Activated T-helper 2 cell treated with anti-CD3 and anti-CD28 coated beads, Interferon-gamma antibody, Interleukin-2, Interleukin-4, amounts not matched to agents 10 μg/mL and 5 μg/mL and 100 μg/mL, durations not matched to agents 14 hours and 24 hours and 36 hours (primary cell): ENCODE measurements at regions not wholly inside any gene's neighbourhood (a gene's known extent, or its start where the extent isn't known, plus 50 kb on each side); places are given as distances from the start of the nearest gene placed in this dataset.

Experiments
- DNase-seq: peaks from one replicate; pipeline ENCODE4 v3.0.0; 2021; ENCODE audit warnings: low spot score
- H3K27ac Mint-ChIP-seq: one replicate; pipeline ENCODE4 v1.8.0; 2021; ENCODE audit warnings: mixed read lengths
- H3K27me3 Mint-ChIP-seq: one replicate; pipeline ENCODE4 v1.8.0; 2021; ENCODE audit warnings: low read depth, mixed read lengths
- H3K36me3 Mint-ChIP-seq: one replicate; pipeline ENCODE4 v1.8.0; 2021; ENCODE audit warnings: low read depth, mixed read lengths
- H3K4me1 Mint-ChIP-seq: one replicate; pipeline ENCODE4 v1.8.0; 2021; ENCODE audit warnings: low read depth, mixed read lengths
- H3K4me3 Mint-ChIP-seq: one replicate; pipeline ENCODE4 v1.8.0; 2021; ENCODE audit warnings: low read depth, mild to moderate bottlenecking, moderate library complexity, mixed read lengths
- H3K9me3 Mint-ChIP-seq: one replicate; pipeline ENCODE4 v1.8.0; 2021; ENCODE audit warnings: mixed read lengths
- intact Hi-C: fragments of 100-400 bp; cut with micrococcal nuclease; formaldehyde crosslinking; loops from one replicate; pipeline ENCODE4 v1.15.1; 2023

DNA sequence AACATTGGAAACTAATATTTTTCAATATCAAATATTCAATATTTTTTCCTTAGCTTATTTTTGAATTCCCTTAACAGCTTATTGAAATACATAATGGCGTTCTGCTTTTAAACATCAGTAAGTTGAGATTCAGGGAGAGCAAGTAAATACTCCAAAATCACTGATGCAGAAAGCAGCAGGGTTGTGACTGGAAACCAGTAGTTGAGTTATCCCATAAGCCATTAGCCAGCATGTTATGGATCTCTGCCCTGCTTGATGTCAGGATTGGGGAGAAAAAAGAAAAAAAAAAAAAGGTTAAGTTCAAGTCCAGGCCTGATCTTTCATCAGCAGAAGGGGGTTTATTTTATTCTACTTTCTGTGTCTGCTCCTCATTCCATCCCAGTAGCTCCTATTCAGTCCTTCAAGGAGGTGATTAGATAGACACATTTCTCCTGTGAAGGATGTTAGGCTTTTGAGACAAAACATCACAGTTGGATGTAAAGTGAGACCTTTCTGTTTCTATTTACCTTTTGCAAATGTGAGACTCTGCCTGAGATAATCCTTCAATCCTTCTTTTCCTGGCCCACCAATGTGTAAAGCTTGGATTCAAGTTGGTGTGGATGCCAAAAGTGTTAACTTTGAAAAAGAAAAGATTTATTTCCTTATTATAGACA is 110.9 kb upstream of the HDAC9 start:
- intact Hi-C loops = no loop called here
- DNase-seq = no peak
- Mint-ChIP-seq H3K9me3 (no peaks in the 10 kb centered on the region), H3K36me3 (no peaks in the 10 kb centered on the region), H3K4me1 (no peaks in the 10 kb centered on the region), H3K4me3 (no peak overlapping the region), H3K27me3 (no peaks in the 10 kb centered on the region), H3K27ac (no peak overlapping the region)

DNA sequence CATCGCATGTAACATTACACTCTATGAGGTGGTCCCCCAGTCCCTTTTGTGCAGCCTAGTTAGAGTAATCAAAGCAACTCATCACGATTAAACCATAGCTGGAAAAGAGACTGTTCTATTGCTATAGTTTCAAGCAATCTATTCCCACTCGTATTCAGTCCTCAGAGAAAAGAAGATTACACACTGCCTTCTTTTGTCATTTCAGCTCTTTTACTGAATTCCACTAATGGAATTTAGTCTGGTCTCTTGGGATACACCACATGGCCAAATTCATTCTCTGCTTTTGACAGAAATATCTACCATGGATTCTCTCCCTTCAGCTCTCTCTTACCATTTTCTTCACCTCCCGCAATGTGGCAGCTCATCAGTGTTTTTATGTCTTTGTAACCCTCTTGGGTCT is 108.9 kb upstream of the HDAC9 start:
- no peaks in the 10 kb centered on the region for H3K27me3 Mint-ChIP-seq
- no peaks in the 10 kb centered on the region for H3K4me1 Mint-ChIP-seq
- H3K27ac Mint-ChIP-seq = no peak overlapping the region

DNA sequence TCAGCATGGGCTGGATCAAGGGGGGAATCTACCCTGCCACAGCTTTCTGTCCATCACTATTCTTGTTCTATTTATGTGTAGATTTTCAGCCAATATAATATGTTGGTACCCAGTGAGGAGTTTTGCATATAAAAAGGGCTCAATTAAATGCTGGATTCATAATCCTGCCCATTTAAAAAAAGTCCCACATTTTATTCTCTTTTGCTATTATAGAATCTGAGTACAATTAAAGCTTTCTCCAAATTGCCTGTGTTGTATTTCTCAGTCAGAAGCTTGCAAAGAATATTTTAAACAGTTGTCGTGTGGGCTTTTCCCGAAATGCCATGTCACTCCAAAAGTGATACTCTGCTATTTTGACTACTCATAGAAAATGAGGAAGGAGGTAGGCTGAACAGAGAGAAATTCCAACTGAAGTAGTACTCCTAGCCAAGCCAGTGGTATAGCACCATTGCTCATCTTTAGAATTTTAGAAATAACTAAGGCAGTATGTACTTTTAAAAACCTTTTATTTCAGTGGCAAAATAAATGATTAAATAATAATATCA is 108.3 kb upstream of the HDAC9 start:
- Mint-ChIP-seq H3K4me3 (no peak overlapping the region), H3K4me1 (no peaks in the 10 kb centered on the region), H3K36me3 (no peaks in the 10 kb centered on the region), H3K27me3 (no peaks in the 10 kb centered on the region), H3K27ac (no peak overlapping the region), H3K9me3 (no peaks in the 10 kb centered on the region)
- intact Hi-C loops = no loop called here
- DNase-seq = no peak

More for the DNA sequence above, 108.9 kb upstream of the HDAC9 start:
- Mint-ChIP-seq H3K9me3 (no peaks in the 10 kb centered on the region), H3K4me3 (no peak overlapping the region), H3K36me3 (no peaks in the 10 kb centered on the region)
- intact Hi-C loops = no loop called here
- no peak for DNase-seq

DNA sequence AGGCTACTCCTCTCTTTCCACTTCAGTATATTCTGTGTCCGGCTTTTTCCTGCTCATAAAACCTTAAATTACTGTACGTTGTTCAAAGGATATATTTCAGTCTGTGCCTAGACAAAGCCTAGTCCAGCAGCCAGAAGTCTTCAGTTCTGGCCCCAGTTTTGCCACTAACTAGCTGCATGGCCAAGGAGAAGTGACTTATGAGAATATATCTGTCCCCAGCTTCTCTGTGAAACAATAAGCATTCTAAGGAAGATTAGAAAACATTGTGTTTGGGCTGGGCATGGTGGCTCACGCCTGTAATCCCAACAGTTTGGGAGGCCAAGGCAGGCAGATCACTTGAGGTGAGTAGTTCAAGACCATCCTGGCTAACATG is 105.0 kb upstream of the HDAC9 start:
- Mint-ChIP-seq H3K27me3 (no peaks in the 10 kb centered on the region), H3K4me1 (no peaks in the 10 kb centered on the region), H3K27ac (no peak overlapping the region), H3K9me3 (no peaks in the 10 kb centered on the region), H3K36me3 (no peaks in the 10 kb centered on the region), H3K4me3 (no peak overlapping the region)
- intact Hi-C loops = no loop called here
- no peak for DNase-seq

DNA sequence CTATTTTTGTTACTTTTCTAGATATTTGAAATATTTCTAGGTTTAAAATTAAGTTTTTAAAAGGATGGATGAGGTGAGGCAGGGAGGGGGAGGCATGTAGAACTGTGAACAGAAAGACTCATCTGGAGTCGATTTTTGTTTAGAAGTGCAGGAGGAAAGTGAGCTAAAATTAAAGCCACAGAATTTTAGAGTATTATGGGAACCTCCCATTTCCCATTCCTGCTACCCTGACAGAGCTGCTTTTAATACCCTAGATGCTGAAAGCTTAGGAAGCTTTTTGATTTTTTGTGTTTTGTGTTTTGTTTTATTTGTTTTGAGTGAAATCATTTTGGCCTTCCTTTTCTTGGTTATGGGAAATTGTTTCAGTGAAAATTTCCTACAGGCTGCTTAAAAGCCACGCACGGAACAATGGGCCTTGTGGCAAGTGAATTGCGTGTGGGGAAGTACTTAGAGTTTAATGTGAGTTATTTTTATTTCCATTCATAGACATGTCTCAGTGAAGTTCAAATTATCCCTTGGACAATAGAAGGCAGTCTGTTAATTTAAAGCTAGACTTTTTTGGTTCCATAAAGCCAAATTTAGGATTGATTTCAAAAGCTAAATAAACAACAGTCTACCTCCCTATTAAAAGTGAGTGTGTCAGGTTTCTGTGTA is 102.0 kb upstream of the HDAC9 start:
- Mint-ChIP-seq H3K27ac (no peak overlapping the region), H3K27me3 (no peaks in the 10 kb centered on the region), H3K4me3 (no peak overlapping the region), H3K4me1 (no peaks in the 10 kb centered on the region), H3K9me3 (no peaks in the 10 kb centered on the region), H3K36me3 (no peaks in the 10 kb centered on the region)
- no peak for DNase-seq
- intact Hi-C loops = no loop called here

DNA sequence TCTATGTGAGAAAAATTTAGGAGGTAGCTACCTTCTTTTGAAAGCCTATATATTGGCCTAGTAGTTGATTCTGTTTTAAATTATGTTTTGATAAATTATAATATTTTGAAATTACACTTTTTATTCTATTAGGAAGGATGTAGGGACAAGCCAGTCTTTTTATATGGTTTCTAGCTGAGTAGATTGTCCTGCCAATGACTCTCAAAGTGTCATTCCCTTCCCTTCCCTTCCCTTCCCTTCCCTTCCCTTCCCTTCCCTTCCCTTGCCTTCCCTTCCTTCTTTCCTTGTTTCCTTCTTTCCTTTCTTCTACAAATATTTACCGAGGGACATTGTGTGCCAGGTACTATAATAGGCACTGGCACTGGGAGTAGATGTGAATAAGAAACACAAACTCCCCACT is 99.7 kb upstream of the HDAC9 start:
- Mint-ChIP-seq H3K27me3 (no peaks in the 10 kb centered on the region), H3K27ac (no peak overlapping the region)

DNA sequence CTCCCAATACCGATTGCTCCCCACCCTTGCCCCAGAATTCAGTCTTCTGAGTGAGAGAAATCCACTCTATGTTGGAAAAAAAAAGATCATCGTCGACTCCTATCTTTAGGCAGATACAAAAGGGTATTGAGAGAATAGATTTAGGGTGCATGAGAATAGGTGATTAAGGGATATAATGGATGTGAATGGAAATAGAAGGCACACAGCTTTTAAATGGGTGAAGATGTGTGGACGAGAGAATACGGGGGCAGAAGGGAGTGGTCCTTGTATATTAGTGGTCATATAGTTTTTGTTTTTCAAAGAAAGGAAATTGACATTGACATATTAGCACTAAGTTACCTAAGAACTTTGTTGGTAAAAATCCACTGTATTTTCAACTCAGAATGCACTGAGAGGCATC is 98.6 kb upstream of the HDAC9 start:
- no peaks in the 10 kb centered on the region for H3K27me3 Mint-ChIP-seq
- H3K9me3 Mint-ChIP-seq = no peaks in the 10 kb centered on the region
- H3K36me3 Mint-ChIP-seq = no peaks in the 10 kb centered on the region
- no peak for DNase-seq
- no peak overlapping the region for H3K27ac Mint-ChIP-seq
- intact Hi-C loops = no loop called here
- H3K4me1 Mint-ChIP-seq = no peaks in the 10 kb centered on the region
- H3K4me3 Mint-ChIP-seq = no peak overlapping the region

More for the DNA sequence above, 99.7 kb upstream of the HDAC9 start:
- intact Hi-C loops = no loop called here
- DNase-seq = no peak
- Mint-ChIP-seq H3K4me1 (no peaks in the 10 kb centered on the region), H3K4me3 (no peak overlapping the region), H3K36me3 (no peaks in the 10 kb centered on the region), H3K9me3 (no peaks in the 10 kb centered on the region)

DNA sequence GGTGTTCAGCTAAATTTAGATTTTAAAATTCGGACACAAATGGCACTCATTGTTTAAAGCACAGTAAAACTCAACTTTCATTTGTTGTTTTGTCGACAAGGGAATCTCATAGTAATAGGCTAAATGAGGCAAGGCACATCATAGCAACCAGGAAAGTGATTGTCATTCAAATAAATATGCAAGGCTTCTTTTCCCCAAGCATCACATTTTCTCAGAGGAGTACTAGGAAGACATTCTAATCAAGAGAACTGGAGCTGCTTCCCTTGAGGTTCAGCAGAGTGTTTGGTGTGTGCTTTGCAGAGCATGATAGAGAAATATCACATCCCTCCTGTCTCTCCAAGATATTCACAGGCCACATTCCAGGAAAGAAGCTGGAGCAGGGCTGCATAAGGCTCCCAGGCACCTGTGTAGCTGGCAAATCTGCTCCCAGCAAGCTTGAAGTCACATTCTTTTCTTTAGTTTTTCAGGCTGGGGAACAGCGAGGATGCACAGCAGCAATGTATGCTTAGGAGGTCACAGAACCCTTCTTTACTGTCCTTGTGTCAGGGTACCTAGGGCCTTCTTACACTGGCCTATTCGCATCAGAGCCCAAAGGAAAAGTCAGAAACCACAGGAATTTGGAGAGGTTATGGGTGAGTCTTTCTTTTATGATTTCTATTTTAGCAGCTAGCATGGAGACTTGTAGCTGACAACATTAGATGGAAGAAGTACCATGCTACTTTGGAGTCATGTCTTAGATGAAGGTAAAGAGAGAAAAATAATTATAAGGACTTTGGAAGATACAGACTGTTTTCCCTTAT is 95.9 kb upstream of the HDAC9 start:
- no peak overlapping the region for H3K4me3 Mint-ChIP-seq
- H3K4me1 Mint-ChIP-seq = no peaks in the 10 kb centered on the region
- no peaks in the 10 kb centered on the region for H3K9me3 Mint-ChIP-seq
- no peak for DNase-seq
- no peak overlapping the region for H3K27ac Mint-ChIP-seq
- no peaks in the 10 kb centered on the region for H3K27me3 Mint-ChIP-seq
- no peaks in the 10 kb centered on the region for H3K36me3 Mint-ChIP-seq
- intact Hi-C loops = no loop called here

DNA sequence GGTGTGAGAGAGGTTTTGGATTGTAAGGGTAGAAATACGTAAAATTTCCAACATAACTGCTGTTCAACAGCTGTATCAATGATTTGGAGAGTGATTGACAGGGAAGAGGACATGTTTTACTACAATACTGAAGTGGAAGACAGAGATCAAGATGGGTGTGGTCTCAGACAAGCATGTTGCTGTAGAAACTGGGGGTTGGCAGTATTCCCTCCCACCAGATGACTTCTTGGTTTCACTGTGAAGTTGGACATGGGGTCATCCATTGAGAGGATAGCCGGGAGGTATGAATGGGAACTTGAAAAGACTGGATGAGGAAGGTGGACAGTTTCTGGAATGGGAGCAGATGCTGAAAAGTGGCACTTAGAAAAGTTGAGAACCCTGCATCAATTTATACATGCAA is 95.3 kb upstream of the HDAC9 start:
- H3K36me3 Mint-ChIP-seq = no peaks in the 10 kb centered on the region
- H3K27me3 Mint-ChIP-seq = no peaks in the 10 kb centered on the region
- intact Hi-C loops = no loop called here
- no peaks in the 10 kb centered on the region for H3K4me1 Mint-ChIP-seq
- no peak overlapping the region for H3K4me3 Mint-ChIP-seq
- H3K9me3 Mint-ChIP-seq = no peaks in the 10 kb centered on the region
- no peak overlapping the region for H3K27ac Mint-ChIP-seq
- no peak for DNase-seq

DNA sequence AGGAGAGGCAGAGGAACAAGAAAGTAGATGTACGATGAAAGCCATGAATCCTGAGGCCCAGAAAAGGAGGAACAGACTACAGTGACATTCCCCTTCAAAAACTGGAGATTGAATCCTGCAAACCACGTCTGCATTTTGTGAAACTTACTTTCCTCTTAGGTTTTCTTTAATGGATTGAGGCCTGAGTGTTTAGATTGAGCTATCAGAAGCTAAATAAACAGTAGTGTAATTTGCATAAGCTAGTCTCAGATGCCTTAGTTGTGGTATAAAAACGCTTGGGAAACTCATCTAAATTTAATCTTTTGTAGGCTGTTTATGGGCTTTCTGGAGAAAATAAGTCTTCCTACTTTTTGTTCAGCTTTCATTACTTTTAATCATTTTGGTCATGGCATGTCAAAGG is 94.8 kb upstream of the HDAC9 start:
- no peaks in the 10 kb centered on the region for H3K4me1 Mint-ChIP-seq
- intact Hi-C loops = no loop called here
- no peak for DNase-seq
- no peaks in the 10 kb centered on the region for H3K27me3 Mint-ChIP-seq
- no peak overlapping the region for H3K4me3 Mint-ChIP-seq
- H3K9me3 Mint-ChIP-seq = no peaks in the 10 kb centered on the region
- H3K27ac Mint-ChIP-seq = no peak overlapping the region
- H3K36me3 Mint-ChIP-seq = no peaks in the 10 kb centered on the region

DNA sequence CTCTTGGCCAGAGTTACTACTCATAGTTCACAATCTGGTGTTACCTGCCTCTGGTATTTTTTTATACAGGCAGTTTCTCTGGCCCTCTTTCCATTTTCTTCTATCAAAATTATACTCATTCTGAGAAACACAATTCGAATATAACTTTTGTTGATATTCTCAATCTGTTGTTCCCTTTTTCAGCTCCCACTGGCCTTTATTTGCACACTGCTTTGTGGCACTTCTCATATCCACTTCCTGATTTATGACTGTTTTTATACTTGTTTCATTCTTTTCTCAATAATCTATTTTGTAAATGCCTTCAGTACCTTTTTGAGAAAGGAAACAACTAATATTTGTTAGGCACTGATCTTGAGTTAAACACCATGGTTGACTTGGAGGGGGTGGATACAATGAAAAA is 93.8 kb upstream of the HDAC9 start:
- intact Hi-C loops = no loop called here
- Mint-ChIP-seq H3K27ac (no peak overlapping the region), H3K27me3 (no peaks in the 10 kb centered on the region), H3K4me1 (no peaks in the 10 kb centered on the region), H3K9me3 (no peaks in the 10 kb centered on the region), H3K36me3 (no peaks in the 10 kb centered on the region), H3K4me3 (no peak overlapping the region)
- no peak for DNase-seq

DNA sequence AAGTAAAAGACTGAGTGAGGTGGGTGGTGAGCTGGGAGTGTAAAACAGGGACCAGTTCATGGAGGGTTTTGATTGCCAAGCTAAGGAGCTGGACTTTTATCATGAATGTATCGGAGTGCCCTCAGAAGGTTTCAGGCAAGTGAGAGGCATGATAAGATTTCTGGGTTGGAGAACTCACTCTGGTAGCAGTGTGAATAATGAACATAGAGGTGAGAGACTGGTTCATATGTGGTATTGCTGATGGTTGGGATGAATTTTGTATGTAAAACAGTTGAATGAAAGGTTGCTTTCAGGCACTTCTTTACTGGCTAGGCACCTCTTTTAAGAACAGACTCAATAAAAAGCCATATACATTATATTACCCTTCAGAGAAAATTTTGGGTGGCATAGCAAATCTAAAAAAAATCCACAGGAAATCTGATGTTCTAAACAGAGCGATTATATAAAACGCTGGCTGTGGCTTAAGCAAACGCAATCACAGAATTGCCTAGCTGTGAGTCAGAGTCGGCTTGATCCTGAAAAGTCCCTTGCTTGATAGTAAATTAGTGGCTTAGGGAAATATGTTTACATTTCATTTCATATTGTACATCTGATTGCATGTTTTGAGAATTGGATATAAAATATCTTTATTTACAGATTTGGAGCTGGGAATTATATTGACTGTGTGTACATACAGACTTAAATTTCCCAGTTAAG is 92.9 kb upstream of the HDAC9 start:
- no peak for DNase-seq
- Mint-ChIP-seq H3K4me3 (no peak overlapping the region), H3K4me1 (no peaks in the 10 kb centered on the region), H3K36me3 (no peaks in the 10 kb centered on the region), H3K9me3 (no peaks in the 10 kb centered on the region), H3K27me3 (no peaks in the 10 kb centered on the region), H3K27ac (no peak overlapping the region)
- intact Hi-C loops = no loop called here

DNA sequence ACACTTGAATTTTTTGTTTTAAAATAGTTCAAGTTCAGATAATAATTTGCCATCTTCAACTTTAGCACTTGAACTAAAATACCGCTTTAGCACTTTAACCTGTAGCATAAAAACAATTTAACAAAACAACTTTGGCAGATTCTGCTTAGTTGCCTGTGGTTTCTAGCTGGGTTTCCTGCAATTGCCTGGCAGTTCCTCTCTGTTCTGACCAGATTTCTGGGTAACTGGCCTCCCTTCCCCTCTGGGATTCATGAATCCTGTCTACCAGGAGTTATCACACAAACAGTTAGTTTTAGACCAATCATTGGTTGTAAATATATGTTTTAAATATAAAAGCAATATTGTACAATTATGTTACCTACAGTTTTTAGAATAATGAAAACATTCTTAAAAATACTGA is 89.8 kb upstream of the HDAC9 start:
- Mint-ChIP-seq H3K27me3 (no peaks in the 10 kb centered on the region), H3K36me3 (no peaks in the 10 kb centered on the region), H3K27ac (no peak overlapping the region)

More for the DNA sequence above, 89.8 kb upstream of the HDAC9 start:
- no peak overlapping the region for H3K4me3 Mint-ChIP-seq
- H3K4me1 Mint-ChIP-seq = no peaks in the 10 kb centered on the region
- no peak for DNase-seq
- no peaks in the 10 kb centered on the region for H3K9me3 Mint-ChIP-seq
- intact Hi-C loops = no loop called here
